IPS-20b (cell line): ENCODE measurements at regions not wholly inside any gene's neighbourhood (a gene's known extent, or its start where the extent isn't known, plus 50 kb on each side); places are given as distances from the start of the nearest gene placed in this dataset.
"Not testable (repeated sequence)": the region's sequence is repeated elsewhere in the genome, so short reads cannot be mapped to it uniquely, and the experiment has no call there.

ENCODE experiments used
- H3K27ac ChIP-seq: one replicate; pipeline ENCODE4 v1.5.1; 2013; ENCODE audit warnings: low read length
- H3K27me3 ChIP-seq: 2 replicates; pipeline ENCODE4 v1.6.1; 2013; ENCODE audit warnings: mild to moderate bottlenecking, low read length, inconsistent platforms; ENCODE audit not compliant: insufficient read depth
- H3K36me3 ChIP-seq: 2 replicates; pipeline ENCODE4 v1.6.1; 2013; ENCODE audit warnings: low read depth, mild to moderate bottlenecking, inconsistent platforms, low read length, moderate library complexity; ENCODE audit not compliant: insufficient read depth
- H3K4me1 ChIP-seq: 2 replicates; pipeline ENCODE4 v1.6.1; 2013; ENCODE audit warnings: mild to moderate bottlenecking, control low read depth, inconsistent platforms, low read length, moderate library complexity; ENCODE audit not compliant: insufficient read depth
- H3K4me3 ChIP-seq: 2 replicates; pipeline ENCODE4 v1.5.1; 2013; ENCODE audit warnings: mild to moderate bottlenecking, low read length, inconsistent platforms
- H3K9ac ChIP-seq: 2 replicates; pipeline ENCODE4 v1.6.1; 2013; ENCODE audit warnings: low read depth, mild to moderate bottlenecking, inconsistent platforms, low read length, moderate library complexity
- H3K9me3 ChIP-seq: 2 replicates; pipeline ENCODE4 v1.6.1; 2013; ENCODE audit warnings: mild to moderate bottlenecking, low read depth, low read length, inconsistent platforms; ENCODE audit not compliant: insufficient read depth

GRCh38 chr18:39271654-39272053, 1706.1 kb upstream of the CELF4 start:
- H3K4me3 ChIP-seq: no peak overlapping the region
- H3K9me3 ChIP-seq: no peaks in the 10 kb centered on the region
- H3K27ac ChIP-seq: no peak overlapping the region
- H3K36me3 ChIP-seq: no peaks in the 10 kb centered on the region
- no peaks in the 10 kb centered on the region for H3K27me3 ChIP-seq
- H3K4me1 ChIP-seq: no peaks in the 10 kb centered on the region
- H3K9ac ChIP-seq: no peak overlapping the region

- Histone ChIP-seq H3K9ac (no peak overlapping the region), H3K4me3 (no peak overlapping the region), H3K9me3 (no peaks in the 10 kb centered on the region), H3K4me1 (no peaks in the 10 kb centered on the region), H3K36me3 (no peaks in the 10 kb centered on the region), H3K27me3 (no peaks in the 10 kb centered on the region), H3K27ac (no peak overlapping the region)
Observed at GRCh38 chr18:39260565-39260964, 1695.0 kb upstream of the CELF4 start.

DNA sequence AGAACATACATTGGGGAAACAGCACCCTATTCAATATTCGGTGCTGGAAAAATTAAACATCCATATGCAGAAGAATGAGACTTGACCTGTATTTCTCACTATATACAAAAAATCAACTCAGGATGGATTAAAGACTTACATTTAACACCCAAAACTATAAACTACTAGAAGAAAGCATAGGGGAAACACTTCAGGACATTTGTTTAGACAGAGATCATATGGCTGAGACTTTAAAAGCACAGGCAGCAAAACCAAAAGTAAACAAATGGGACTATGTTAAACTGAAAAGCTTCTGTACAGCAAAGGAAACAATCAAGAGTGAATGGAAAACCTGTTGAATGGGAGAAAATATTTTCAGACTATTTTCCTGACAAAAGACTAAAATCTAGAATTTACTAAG, 1694.1 kb upstream of the CELF4 start:
- no peaks in the 10 kb centered on the region for H3K36me3 ChIP-seq
- H3K27ac ChIP-seq: no peak overlapping the region
- H3K9ac ChIP-seq: no peak overlapping the region
- H3K27me3 ChIP-seq: no peaks in the 10 kb centered on the region
- no peaks in the 10 kb centered on the region for H3K9me3 ChIP-seq
- H3K4me3 ChIP-seq: no peak overlapping the region
- no peaks in the 10 kb centered on the region for H3K4me1 ChIP-seq

DNA sequence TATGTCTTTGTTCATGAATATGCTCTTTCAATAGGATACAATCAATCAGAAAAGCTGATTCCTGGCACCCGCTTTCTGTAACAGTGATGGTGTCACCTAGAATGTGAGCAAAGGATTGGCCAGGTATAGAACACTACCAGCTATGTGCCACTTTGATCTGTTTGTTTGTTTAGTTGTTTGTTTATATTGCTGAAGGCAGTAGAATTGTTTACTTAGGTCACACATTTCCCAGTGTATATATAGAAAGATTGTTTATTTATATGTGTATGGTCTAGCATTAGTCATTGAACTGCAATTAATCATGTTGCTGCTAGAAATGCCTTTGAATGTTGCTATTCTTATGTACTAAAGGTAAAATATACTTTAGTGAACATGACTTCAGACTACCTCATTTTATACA, 1678.6 kb upstream of the CELF4 start:
- H3K36me3 ChIP-seq: no peaks in the 10 kb centered on the region
- H3K4me3 ChIP-seq: no peak overlapping the region
- no peaks in the 10 kb centered on the region for H3K4me1 ChIP-seq
- no peaks in the 10 kb centered on the region for H3K9me3 ChIP-seq
- H3K27ac ChIP-seq: no peak overlapping the region
- H3K9ac ChIP-seq: no peak overlapping the region
- H3K27me3 ChIP-seq: no peaks in the 10 kb centered on the region

GRCh38 chr18:39241534-39241933, 1675.9 kb upstream of the CELF4 start:
- Histone ChIP-seq H3K4me1 (no peaks in the 10 kb centered on the region), H3K27me3 (no peaks in the 10 kb centered on the region), H3K27ac (no peak overlapping the region), H3K36me3 (no peaks in the 10 kb centered on the region), H3K4me3 (no peak overlapping the region), H3K9ac (no peak overlapping the region), H3K9me3 (no peaks in the 10 kb centered on the region)

- Histone ChIP-seq H3K4me1 (no peaks in the 10 kb centered on the region), H3K4me3 (no peak overlapping the region), H3K9ac (no peak overlapping the region), H3K9me3 (peaks cover 7% of the 10 kb centered on the region; the same call in 1 of the 2 replicates), H3K36me3 (no peaks in the 10 kb centered on the region), H3K27ac (no peak overlapping the region), H3K27me3 (no peaks in the 10 kb centered on the region)
Observed at GRCh38 chr18:39238981-39239660, 1673.5 kb upstream of the CELF4 start.

GRCh38 chr18:39235118-39235719, 1669.6 kb upstream of the CELF4 start:
- Histone ChIP-seq H3K27me3 (no peaks in the 10 kb centered on the region), H3K36me3 (no peaks in the 10 kb centered on the region), H3K4me3 (no peak overlapping the region), H3K27ac (no peak overlapping the region), H3K9ac (no peak overlapping the region), H3K4me1 (no peaks in the 10 kb centered on the region; the same call in 1 of the 2 replicates), H3K9me3 (peaks cover 7% of the 10 kb centered on the region; the same call in 1 of the 2 replicates)

GRCh38 chr18:39232937-39233336, 1667.3 kb upstream of the CELF4 start:
- Histone ChIP-seq H3K4me1 (no peaks in the 10 kb centered on the region; the same call in none of the 2 replicates), H3K9ac (no peak overlapping the region), H3K4me3 (no peak overlapping the region), H3K27ac (no peak overlapping the region), H3K9me3 (peaks cover 7% of the 10 kb centered on the region; the same call in 1 of the 2 replicates), H3K27me3 (no peaks in the 10 kb centered on the region), H3K36me3 (no peaks in the 10 kb centered on the region)

- Histone ChIP-seq H3K27me3 (no peaks in the 10 kb centered on the region), H3K9me3 (peaks cover 7% of the 10 kb centered on the region; the same call in 1 of the 2 replicates), H3K9ac (no peak overlapping the region), H3K36me3 (no peaks in the 10 kb centered on the region), H3K4me1 (no peaks in the 10 kb centered on the region; the same call in none of the 2 replicates), H3K27ac (no peak overlapping the region), H3K4me3 (no peak overlapping the region)
Observed at GRCh38 chr18:39232490-39232889, 1666.9 kb upstream of the CELF4 start.

DNA sequence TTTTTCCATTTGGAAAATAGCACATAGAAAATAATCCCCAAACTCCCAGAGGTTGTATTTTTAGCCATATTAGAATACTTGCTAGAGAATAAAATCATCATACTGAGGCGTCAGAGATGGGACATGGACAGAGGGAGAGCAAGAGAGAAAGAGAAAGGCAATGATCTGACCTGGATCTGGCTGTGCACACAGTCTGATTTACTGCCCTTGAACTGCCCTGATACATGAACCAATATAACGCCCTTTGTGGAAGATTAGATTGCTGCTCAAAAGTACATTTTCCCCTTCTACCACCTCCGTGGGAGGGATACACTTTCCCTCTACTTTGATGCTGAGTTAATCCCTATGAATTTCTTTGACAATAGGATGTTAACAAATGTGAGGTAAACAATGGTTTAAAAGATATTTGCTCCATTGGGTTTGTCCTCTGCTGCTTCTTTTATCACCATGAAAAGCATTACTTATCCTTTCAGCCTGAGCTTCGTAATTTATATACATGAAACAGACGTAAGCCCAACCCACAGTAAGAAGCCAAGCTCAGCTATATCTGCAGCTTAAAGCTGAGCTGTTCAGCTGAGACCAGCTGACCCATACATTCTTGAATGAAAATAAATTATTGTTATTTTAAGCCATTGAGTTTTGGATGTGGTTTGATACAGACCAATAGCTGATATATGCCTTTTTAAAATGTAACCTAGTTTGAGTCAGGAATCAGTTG, 1664.6 kb upstream of the CELF4 start:
- H3K36me3 ChIP-seq: no peaks in the 10 kb centered on the region
- no peak overlapping the region for H3K4me3 ChIP-seq
- no peaks in the 10 kb centered on the region for H3K27me3 ChIP-seq
- H3K9ac ChIP-seq: no peak overlapping the region
- H3K9me3 ChIP-seq: peaks cover 7% of the 10 kb centered on the region; the same call in 1 of the 2 replicates
- H3K4me1 ChIP-seq: no peaks in the 10 kb centered on the region; the same call in none of the 2 replicates
- H3K27ac ChIP-seq: no peak overlapping the region

DNA sequence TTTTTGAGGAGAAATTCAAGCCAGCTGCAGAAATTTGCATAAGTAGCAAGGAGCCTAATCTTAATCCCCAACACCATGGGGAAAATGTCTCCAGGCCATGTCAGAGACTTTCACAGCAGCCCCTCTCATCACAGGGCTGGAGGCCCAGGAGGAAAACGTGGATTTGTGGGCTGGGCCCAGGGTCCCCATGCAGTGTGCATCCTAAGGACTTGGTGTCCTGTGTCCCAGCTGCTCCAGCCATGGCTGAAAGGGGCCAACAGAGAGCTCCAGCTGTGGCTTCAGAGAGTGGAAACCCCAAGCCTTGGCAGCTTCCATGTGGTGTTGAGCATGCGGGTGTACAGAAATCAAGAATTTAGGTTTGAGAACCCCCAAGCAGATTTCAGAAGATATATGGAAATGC, 1662.2 kb upstream of the CELF4 start:
- not testable (repeated sequence) for H3K4me1 ChIP-seq, H3K9me3 ChIP-seq

GRCh38 chr18:39225373-39225772, 1659.8 kb upstream of the CELF4 start:
- no peak overlapping the region for H3K9ac ChIP-seq
- H3K36me3 ChIP-seq: no peaks in the 10 kb centered on the region
- H3K27me3 ChIP-seq: no peaks in the 10 kb centered on the region
- no peaks in the 10 kb centered on the region; the same call in none of the 2 replicates for H3K4me1 ChIP-seq
- no peak overlapping the region for H3K27ac ChIP-seq
- no peaks in the 10 kb centered on the region for H3K9me3 ChIP-seq
- H3K4me3 ChIP-seq: no peak overlapping the region

More for the DNA sequence above, 1662.2 kb upstream of the CELF4 start:
- H3K4me3 ChIP-seq, H3K36me3 ChIP-seq, H3K9ac ChIP-seq, H3K27ac ChIP-seq, H3K27me3 ChIP-seq: not testable (repeated sequence)
